Vagina (tissue), 2 donors: ENCODE measurements at regions not wholly inside any gene's neighbourhood (a gene's known extent, or its start where the extent isn't known, plus 50 kb on each side); places are given as distances from the start of the nearest gene placed in this dataset.
A peak's percentile ranks its signal among the peaks of the same experiment; 100 is the strongest.

Experiments used
- DNase-seq, 2 donors: peaks; one replicate each; pipeline ENCODE4 v3.0.0-alpha.2; 2017; ENCODE audit errors: extremely low spot score in 2 of 2
- H3K27ac ChIP-seq: fragments of 200-600 bp; sonication (generic); one replicate; pipeline ENCODE4 v1.5.1; 2019
- H3K27me3 ChIP-seq: fragments of 200-600 bp; sonication (generic); one replicate; pipeline ENCODE4 v1.5.1; 2019
- H3K36me3 ChIP-seq, 2 donors: fragments of 200-600 bp; sonication (generic); one replicate each; pipeline ENCODE4 v1.5.1; 2017 to 2019
- H3K4me1 ChIP-seq: fragments of 200-600 bp; sonication (generic); one replicate; pipeline ENCODE4 v1.5.1; 2019
- H3K4me3 ChIP-seq, 2 donors: fragments of 200-600 bp; sonication (generic); 1 replicate in 1 of 2; 2 replicates in 1 of 2; pipeline ENCODE4 v1.5.1; 2016 to 2019
- H3K9me3 ChIP-seq: fragments of 200-600 bp; sonication (generic); one replicate; pipeline ENCODE4 v1.5.1; 2019
- POLR2A ChIP-seq, 2 donors: fragments of 450-650 bp; IDR thresholded peaks; one replicate each; pipeline ENCODE4 v1.6.1; 2017; ENCODE audit warnings: antibody characterized with exemption in 2 of 2, mild to moderate bottlenecking in 2 of 2, moderate library complexity in 2 of 2
- POLR2AphosphoS5 ChIP-seq, 2 donors: sonication (generic); formaldehyde crosslinking; IDR thresholded peaks; one replicate each; pipeline ENCODE4 v1.9.0; 2017; ENCODE audit warnings: antibody characterized with exemption in 2 of 2, mild to moderate bottlenecking in 2 of 2, low read depth in 1 of 2; ENCODE audit not compliant: insufficient read depth in 1 of 2
- intact Hi-C: fragments of 100-400 bp; cut with DNase I; formaldehyde crosslinking; loops from one replicate; pipeline ENCODE4 v1.15.1; 2023
- TF ChIP-seq, protein P1 (sequence below), 3 experiments: fragments of 450-650 bp in 2 of 3; fragments of 200-600 bp in 1 of 3; sonication (generic) in 1 of 3; IDR thresholded peaks; one replicate each; pipeline ENCODE4 v1.5.1; 2017 to 2019; ENCODE audit warnings: antibody characterized with exemption in 3 of 3, mild to moderate bottlenecking in 2 of 3, moderate library complexity in 2 of 3

GRCh38 chr5:113673041-113673440 is 159.5 kb downstream of the YTHDC2 start:
- H3K27me3 ChIP-seq, result no peaks in the 10 kb centered on the region
- TF ChIP-seq POLR2AphosphoS5 (IDR thresholded peaks at IDR 0.05; ENCODE audit: insufficient read depth in 1 of 2, low read depth in 1 of 2) (no peak), POLR2A (IDR thresholded peaks at IDR 0.05) (no peak)
- TF ChIP-seq, protein P1, sequence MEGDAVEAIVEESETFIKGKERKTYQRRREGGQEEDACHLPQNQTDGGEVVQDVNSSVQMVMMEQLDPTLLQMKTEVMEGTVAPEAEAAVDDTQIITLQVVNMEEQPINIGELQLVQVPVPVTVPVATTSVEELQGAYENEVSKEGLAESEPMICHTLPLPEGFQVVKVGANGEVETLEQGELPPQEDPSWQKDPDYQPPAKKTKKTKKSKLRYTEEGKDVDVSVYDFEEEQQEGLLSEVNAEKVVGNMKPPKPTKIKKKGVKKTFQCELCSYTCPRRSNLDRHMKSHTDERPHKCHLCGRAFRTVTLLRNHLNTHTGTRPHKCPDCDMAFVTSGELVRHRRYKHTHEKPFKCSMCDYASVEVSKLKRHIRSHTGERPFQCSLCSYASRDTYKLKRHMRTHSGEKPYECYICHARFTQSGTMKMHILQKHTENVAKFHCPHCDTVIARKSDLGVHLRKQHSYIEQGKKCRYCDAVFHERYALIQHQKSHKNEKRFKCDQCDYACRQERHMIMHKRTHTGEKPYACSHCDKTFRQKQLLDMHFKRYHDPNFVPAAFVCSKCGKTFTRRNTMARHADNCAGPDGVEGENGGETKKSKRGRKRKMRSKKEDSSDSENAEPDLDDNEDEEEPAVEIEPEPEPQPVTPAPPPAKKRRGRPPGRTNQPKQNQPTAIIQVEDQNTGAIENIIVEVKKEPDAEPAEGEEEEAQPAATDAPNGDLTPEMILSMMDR (IDR thresholded peaks at IDR 0.05), result no peak
- intact Hi-C loops, result no loop called here

DNA sequence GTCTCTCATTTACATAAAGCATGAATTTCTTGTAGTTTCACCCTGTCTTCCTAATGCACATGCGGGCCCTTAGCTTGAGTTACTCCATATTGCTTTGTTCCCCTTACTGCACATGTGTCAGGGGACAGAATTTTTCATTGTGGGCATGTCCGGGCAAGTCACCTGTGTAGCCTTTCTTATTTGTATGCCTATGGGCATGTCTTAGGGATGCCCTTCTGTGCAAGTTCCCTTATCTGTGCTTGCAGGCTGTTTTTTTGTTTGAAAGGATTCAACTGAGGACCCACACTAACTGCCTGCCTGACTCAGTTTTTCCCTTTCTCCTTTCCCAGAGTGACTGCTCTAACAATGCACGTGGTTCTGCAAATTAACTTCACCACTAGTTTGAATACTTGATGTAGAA is 161.7 kb downstream of the YTHDC2 start:
- H3K27me3 ChIP-seq, result no peaks in the 10 kb centered on the region
- TF ChIP-seq POLR2AphosphoS5 (IDR thresholded peaks at IDR 0.05; ENCODE audit: insufficient read depth in 1 of 2, low read depth in 1 of 2), result no peak
- no peak for TF ChIP-seq POLR2A (IDR thresholded peaks at IDR 0.05)
- TF ChIP-seq, protein P1 (IDR thresholded peaks at IDR 0.05), result no peak
- H3K4me1 ChIP-seq, result no peaks in the 10 kb centered on the region
- H3K9me3 ChIP-seq, result no peaks in the 10 kb centered on the region
- H3K27ac ChIP-seq, result no peak overlapping the region
- H3K4me3 ChIP-seq, result no peak overlapping the region
- intact Hi-C loops, result no loop called here
- DNase-seq, result no peak
- no peaks in the 10 kb centered on the region for H3K36me3 ChIP-seq

More at GRCh38 chr5:113673041-113673440, 159.5 kb downstream of the YTHDC2 start:
- no peak for DNase-seq
- no peak overlapping the region for H3K4me3 ChIP-seq
- no peaks in the 10 kb centered on the region for H3K36me3 ChIP-seq
- no peak overlapping the region for H3K27ac ChIP-seq
- H3K4me1 ChIP-seq, result no peaks in the 10 kb centered on the region
- H3K9me3 ChIP-seq, result no peaks in the 10 kb centered on the region

- TF ChIP-seq POLR2A (IDR thresholded peaks at IDR 0.05) (no peak), POLR2AphosphoS5 (IDR thresholded peaks at IDR 0.05; ENCODE audit: insufficient read depth in 1 of 2, low read depth in 1 of 2) (no peak)
- TF ChIP-seq, protein P1 (IDR thresholded peaks at IDR 0.05), result no peak
- intact Hi-C loops, result no loop called here
- Histone ChIP-seq H3K36me3 (no peaks in the 10 kb centered on the region), H3K27ac (no peak overlapping the region), H3K4me3 (no peak overlapping the region), H3K27me3 (no peaks in the 10 kb centered on the region), H3K4me1 (no peaks in the 10 kb centered on the region), H3K9me3 (no peaks in the 10 kb centered on the region)
- DNase-seq, result no peak
Measured at GRCh38 chr5:113678202-113678601, 164.7 kb downstream of the YTHDC2 start.

DNA sequence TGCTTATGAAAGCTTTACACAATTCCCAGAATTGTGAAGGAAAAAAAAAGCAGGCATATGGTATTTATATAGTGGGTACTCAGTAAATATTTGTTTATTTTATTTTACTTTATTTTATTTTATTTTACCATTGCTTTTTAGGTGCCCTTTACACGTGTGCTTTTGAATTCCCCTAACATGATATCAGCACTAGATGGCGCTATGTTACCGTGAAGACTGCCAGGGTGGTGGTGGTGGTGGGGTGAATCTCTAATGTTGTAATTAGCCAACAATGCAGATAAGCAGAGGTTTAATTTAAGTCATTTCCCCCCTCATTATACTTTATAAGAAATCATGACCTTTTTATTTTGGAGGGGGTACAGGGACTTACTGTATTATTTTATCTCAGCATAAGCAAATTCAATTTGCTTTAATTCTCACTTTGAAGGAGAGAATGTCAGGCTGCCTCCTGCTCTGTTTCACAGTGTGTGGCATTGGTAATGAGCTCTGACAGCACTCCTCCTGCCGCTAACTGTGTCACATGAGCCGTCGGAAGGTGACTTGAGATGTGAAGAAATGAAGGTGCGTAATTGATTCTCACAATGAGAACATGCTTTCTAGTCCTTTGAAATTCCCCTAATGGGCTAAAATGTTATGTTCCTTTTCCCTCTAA is 165.6 kb downstream of the YTHDC2 start:
- TF ChIP-seq POLR2AphosphoS5 (IDR thresholded peaks at IDR 0.05; ENCODE audit: insufficient read depth in 1 of 2, low read depth in 1 of 2), result no peak
- TF ChIP-seq, protein P1 (IDR thresholded peaks at IDR 0.05), result peak; percentile 28 to 75 (median 41)
- no peak overlapping the region for H3K4me3 ChIP-seq
- no peaks in the 10 kb centered on the region for H3K4me1 ChIP-seq
- no peaks in the 10 kb centered on the region for H3K27me3 ChIP-seq
- H3K27ac ChIP-seq, result no peak overlapping the region
- intact Hi-C loops, result no loop called here
- no peaks in the 10 kb centered on the region for H3K9me3 ChIP-seq
- H3K36me3 ChIP-seq, result no peaks in the 10 kb centered on the region
- DNase-seq, result no peak

DNA sequence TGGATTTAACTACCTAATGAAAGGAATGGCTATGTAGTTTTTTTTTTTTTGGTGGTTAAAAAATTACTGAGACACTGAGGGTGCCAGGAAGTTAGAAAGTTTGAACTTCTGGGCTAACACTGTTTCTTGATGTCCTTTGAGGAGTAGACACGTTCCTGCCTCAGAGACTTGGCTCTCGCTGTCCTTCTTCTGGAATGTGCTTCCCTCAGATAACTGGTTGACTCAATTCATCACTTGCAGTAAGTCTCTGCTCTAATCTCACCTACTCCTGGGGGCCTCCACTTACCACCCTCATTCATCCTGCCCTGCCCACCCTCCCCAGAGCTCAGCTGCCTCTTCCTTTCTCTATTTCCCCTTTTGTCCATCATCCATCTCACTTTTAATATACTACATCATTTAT is 167.0 kb downstream of the YTHDC2 start:
- intact Hi-C loops, result no loop called here
- no peak for DNase-seq
- Histone ChIP-seq H3K4me3 (no peak overlapping the region), H3K9me3 (no peaks in the 10 kb centered on the region), H3K27ac (no peak overlapping the region), H3K4me1 (no peaks in the 10 kb centered on the region), H3K27me3 (no peaks in the 10 kb centered on the region), H3K36me3 (no peaks in the 10 kb centered on the region)
- TF ChIP-seq POLR2A (IDR thresholded peaks at IDR 0.05) (no peak), POLR2AphosphoS5 (IDR thresholded peaks at IDR 0.05; ENCODE audit: insufficient read depth in 1 of 2, low read depth in 1 of 2) (no peak)
- TF ChIP-seq, protein P1 (IDR thresholded peaks at IDR 0.05), result no peak
